Glomerular visceral epithelial cell (primary cell): ENCODE measurements at regions not wholly inside any gene's neighbourhood (a gene's known extent, or its start where the extent isn't known, plus 50 kb on each side); places are given as distances from the start of the nearest gene placed in this dataset.

Experiments used
- DNase-seq: peaks from one replicate; pipeline ENCODE4 v3.0.0-alpha.2; 2016; ENCODE audit errors: extremely low spot score

DNA sequence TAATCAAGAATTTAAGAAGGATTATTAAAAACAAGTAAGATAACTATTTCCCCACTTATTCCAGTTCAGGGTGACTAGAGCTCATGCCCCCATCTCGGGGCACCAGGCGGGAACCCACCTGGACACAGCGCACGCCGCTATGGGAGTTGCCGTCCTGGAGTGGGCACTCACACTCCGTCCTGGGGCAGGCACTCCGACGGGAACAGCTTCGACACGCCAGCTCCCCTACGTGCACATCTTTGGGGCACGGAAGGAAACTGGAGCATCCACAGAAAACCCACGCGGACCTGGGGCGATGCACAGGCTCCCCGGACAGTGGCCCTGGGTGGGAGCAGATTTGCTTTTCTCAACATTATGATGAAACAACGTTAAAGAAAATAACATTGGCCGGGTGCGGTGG is 52.0 kb upstream of the GATA5 start:
- no peak for DNase-seq

DNA sequence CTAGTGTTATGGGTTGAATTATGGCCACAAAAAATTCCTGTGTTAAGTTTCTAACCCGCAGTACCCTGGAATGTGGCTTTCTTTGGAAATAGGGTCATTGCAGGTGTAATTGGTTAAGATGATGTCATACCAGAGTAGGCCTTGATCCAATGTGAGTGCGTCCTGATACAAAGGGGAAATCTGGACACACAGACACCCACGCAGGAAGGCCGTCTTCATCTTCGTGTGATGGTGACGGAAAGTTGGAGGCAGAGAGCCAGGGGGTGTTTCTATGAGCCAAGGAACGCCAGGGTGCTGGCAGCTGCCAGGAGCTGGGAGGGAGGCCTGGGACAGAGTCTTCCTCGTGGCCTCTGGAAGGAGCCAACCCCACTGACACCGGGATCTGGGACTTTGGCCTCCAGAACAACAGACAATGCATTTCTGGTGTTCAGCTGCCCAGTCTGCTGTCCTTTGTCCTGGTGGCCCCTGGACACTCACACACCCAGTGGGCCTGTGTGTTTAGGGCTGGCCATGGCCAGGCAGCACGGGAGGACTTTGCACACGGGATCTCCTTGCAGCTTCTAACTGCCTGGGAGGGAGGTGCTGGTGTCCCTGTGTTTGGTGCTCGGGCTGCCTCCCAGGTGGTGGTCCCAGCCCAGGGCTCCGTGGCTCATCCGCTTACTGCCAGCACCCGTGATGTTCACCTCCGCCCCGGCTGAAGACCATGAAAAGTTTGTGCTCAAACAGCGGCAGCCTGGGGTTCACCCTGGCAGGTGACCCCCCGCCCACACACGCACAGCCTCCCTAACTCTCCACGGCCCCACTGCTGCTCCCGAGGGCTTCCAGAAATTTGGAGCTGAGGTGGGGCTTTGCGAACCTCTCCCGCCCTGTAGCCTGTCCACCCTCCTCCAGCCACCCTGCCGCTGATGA is 53.4 kb upstream of the GATA5 start:
- no peak for DNase-seq

DNA sequence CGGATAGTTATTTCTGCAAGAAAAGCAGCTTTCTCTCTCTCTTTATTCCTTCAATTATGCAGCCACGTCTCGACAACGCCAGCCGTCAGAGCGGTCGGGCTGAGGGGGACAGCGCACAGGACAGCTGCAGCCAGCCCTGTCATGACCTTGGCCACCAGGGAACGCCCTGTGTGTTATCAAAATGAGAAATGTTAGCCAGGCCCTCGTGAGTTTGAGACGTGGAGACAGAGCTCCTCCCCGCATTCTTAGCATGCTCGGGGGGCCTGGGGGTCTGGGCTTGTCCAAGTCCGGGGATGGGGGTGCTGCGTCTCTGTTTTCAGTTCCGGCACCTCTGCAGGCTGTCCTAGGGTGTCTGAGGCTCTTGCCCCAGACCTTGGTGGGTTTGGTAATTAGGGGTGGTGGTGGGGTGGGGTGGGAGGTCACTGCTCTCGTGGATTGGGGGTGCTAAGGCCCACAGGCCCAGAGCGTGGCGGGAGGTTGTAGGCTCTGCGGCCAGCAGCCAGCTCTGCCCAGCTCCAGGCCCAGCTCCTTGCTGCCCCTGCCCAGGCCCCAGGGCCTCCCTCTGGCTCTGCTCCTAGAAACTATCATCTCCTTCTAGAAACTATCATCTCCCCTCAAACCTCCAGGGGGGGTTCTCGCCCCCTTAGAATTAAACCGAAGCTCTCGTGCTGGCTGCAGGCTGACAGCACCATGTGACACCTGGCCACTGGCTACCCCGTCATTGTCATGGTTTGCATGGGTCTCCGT is 54.3 kb upstream of the GATA5 start:
- no peak for DNase-seq

DNA sequence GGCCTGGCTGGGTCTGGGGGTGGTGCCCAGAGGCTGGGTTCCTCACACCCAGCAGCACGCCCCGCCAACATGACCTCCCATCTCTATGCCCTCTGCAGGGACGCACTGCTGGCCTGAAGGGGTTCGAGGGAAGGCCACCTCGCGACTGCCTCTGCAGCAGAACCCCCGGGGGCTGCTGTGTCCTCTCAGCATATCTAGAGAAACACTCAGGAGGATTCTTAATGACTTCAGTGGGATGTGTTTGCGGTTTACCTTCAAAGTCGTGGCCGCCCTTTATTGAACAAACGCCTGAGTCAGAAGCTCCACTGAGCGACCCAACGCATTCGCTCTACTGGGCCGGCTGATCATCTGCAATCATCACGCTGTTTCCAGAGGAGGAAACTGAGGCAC is 54.8 kb upstream of the GATA5 start:
- DNase-seq: no peak

DNA sequence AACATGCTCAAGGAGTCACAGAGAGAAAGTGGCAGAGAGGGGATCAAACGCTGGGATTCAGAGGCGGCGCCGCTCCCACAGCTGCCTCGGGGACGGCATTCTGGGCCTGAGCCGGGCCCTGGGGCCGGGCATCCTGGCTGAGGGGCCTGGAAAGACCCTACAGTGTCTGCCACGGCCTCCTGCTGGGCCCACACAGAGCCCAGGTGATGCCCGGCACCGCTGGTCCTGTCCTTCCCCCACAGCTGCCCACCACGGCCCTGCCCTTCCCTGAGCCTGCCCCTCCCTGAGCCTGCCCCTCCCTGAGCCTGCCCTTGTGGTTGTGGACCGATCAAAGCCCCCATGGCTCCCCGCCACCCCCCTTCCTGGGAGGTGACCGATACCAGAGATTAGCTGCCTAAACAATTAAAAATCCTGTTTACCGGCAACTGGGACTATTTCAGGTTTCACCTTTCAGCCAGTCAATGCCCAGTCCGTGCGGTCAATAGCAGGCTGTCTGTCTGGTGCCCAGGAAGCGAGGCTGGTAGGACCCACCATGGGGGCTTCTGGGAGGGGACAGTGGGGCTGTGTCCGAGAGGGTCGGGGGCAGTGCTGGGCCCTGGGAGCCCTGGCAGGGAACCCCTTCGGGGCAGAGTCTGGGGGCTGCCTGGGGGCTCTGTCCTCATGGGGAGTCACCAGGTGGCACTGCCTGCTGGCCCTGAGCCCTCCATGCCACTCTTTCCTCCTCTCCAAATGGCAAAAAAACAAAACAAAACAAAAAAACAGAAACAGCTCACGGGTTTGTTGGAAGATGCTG is 55.4 kb upstream of the GATA5 start:
- no peak for DNase-seq

DNA sequence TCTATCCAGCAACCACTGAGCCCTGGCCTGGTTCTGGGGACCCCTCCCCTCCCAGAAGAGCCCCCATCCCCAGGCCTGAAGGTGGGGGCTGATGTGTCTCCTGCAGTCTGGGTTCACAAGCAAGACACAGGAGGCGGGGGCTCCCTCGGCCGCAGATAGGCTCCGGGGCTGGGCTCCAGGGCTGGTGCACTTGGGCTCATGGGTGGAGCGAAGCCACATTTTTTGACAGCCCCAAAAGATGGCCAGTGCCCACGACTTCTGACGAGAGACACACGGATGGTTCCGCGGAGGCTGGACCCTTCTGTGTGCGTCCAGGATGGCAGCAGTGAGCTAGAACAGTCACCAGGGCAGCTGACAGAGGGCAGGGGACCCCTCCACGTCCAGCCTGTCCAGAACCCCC is 57.1 kb upstream of the GATA5 start:
- DNase-seq: no peak

DNA sequence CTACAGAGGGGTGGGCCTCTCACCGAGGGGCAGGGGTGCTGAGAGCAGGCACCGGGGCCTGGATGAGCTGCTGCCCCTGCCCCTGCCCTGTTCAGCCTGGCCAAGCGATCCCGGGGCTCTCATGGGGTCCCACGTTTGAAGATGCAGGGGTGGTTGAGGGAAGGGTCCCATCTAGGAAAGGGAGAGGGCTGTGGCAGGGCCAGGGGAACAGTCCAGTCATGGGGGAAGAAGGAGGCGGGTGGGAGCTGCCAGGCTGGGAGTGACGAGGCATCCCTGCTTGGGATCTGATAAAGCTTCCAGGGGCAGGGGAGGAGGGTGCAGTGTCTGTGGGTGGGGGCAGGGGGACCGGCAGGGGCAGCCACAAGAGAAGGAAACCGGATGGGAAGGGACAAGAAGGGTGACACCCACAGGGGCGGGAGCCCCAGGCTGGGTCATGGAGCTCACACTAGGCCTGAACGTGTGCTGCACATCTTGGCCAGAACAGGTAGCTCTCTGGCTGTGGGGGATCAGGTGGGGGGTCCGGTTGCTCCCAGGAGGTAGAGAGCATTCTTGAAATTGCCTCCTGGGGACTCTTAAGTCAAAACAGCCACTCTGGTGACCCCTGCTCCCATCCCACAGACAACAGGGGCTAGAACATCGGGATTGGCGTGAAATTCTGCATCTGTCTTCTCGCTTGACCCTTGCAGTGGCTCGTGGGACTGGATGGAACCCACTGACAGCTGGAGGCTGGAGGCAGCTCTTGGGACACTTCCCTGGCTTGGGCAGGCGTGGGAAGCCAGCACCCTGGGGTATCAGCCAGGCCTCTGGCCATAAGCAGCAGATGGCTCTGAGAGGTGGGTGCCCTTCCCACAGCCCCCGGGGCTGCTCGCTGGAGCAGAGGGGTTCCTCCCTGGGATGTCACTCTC is 58.0 kb upstream of the GATA5 start:
- DNase-seq: no peak

DNA sequence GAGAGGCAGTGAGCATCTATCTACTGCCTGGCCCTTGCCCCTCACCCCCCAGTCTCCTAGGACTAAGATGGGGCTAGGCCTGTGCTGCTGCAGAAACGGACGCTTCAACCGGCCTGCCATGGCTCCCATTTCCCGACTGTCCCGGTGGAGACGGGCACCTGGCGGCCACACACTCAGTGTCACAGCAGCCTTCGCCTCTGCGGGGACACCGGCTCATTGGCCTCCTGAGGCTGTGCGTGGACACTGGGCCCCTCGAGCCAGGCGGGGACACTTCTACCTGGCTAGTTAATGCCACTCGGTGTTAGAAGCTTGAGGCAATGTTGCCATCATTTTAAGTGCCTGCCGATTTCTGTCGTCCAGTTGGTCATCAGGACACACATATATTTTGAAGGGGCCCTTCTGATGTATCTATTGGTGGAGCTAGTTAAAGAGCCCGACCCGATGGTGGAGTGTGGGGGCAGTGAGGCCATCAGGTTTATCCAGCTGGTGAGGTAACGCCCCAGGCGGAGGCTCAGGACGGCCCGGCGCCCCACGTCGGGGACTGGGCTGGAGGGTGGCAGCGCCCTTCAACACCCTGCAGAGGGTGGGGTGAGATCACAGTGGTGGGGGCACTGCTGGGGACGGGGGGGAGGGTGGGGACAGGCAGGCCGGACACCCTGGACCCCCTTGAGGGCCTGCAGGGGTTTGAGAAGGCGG is 58.9 kb upstream of the GATA5 start:
- no peak for DNase-seq

DNA sequence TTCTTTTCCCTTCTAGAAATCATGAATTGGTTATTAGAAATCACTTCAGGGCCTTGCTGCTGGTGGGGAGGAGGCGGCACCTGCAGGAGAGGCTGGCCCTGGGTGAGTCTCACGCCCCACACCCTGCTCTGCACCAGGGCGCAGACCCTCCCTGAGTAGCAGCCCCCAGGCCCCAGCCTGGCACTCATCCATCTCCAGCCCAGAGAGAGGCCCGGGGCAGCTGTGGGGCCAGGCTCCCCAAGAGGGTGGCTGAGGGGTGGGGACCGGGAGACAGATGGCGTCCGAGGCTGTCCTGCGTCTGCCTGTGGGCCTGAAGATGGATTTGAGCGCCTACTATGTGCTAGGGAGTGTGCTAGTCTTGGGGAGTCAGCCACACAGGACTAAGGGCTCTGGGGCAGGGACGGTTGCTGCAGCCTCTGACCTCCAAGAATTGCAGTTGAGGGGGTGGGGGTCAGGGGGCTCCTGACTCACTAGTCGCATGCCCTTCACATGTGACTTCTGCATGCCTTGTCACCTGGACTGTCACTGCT is 59.6 kb upstream of the GATA5 start:
- no peak for DNase-seq

DNA sequence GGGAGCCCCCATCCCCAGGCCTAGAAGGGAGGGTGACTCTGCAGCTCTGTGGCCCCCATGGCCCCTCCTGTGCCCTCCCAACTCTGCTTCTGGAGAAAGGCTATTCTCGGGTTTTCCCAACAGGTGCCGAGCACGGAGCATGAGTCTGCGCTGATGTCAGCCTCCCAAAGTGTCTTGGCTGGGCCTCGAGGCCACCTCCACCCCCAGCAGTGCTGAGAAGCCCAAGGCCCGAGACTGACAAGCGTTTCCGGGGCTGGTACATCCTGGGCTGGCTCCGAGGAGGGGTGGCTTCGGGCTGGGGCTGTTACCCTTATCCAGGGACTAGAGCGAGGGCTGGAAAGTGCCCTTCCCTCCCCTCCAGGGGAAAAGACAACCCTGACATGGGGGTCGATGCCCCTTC is 60.2 kb upstream of the GATA5 start:
- DNase-seq: no peak

DNA sequence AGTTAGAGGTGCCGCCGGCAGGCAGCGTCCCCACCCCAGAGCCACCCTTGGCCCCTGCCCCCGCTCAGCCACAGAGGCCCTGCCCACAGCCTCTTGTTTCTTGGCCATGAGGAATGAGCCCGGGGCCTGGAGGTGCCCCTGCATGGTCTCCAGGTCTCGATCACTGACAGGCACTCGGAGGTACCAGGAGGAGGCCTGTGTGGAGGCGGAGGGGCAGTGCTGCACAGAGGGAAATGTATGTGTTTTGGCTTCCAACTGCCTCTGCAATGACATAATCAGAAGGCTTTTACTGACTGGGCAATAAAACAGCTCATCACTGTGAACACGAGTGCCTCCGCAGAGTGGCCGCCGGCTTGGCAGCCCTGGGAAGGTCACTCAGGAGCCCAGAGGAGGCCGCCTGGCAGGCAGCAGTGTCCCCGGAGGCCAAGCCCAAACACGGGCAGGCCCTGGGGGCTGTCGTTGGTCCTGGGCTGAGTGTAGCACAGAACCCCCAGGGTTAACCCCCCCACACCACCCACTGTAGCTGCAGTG is 61.1 kb upstream of the GATA5 start:
- DNase-seq: no peak

DNA sequence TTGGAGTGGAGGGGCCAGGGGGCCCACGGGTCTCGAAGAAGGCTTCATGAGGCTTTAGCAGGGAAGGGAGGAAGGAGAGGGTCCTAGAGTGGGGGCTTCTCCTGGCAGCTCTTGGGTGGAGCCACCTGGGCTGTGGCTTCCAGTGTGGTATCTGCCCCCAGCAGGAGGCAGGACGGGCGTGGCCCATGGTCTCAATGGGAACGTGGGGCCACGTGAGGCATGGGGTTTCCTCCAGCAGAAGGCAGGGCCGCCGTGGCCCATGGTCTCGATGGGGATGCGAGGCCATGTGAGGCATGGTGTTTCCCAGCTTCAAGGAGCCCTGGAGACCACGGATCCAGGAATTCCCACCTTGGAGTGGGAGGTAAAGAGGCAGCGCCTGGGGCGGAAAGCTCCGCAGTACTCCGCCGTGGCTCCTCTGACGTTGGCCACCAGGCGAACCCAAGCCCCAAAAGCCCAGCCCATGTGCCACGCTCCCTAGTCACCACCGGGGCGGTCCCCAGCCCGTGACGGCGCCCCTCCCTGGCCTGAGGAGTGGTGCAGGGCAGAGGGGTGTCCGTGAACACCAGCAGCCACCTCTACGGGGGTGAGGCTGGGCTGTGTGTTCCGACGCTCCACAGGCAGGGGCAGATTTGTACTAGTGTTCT is 62.0 kb upstream of the GATA5 start:
- DNase-seq: no peak

DNA sequence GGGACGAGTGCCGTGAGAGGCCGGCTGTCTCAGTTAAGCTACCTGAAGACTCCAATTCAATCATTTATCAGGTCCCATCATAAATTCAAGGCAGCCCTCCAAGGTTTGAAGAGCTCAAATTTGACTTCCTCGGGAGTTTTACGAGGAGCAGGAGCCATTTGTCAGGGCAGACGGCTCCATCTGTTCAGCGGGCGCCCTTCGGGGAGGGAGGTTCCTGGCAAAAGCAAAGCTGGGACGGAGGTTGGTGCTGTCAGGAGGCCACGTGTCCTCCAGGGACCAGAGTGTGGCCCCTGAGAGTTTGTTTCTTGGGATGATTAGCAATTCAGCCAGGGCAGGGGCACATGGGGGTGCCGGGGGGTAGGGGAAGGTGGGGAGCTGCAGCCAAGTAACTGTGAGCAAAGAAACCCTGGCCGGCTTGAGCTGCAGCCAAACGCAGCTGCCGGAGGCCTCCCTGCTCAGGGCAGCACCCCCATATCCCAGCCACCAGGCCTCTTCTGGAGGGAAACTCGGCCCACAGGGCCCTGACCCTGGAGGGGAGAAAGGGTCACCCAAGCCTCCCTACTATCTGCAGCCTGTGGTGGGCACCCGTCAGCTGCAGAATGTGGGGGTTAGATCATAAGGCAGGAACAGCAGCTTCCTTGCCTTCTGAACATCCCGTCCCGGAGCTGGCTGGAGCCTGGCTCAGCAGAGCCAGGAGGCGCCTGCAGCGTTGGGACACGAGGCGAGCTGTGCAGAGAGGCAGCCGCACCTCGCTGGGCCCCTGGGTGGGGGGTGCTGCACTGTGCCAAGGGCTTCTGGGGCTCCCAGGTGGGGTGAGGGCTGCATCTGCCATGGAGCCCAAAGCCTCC is 63.6 kb upstream of the GATA5 start:
- no peak for DNase-seq

DNA sequence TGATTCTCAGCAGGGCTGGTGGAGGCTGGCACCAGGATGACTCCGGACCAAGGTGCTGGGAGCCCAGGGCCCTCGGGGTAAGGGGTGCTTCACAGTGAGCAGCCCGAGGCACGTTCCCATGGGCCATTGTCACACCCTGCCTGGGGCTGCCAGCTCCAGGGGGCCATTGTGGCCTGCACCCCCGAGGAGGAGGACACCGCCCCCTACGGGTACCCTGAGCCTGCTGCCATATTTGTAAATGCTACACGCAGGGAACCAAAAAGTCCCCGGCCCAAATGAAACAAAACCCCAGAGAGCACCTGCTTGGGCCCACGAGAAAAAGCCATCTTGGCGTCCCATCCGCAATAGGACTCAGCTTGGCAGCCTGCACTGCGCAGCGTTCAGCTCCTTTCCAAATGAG is 64.7 kb upstream of the GATA5 start:
- no peak for DNase-seq

DNA sequence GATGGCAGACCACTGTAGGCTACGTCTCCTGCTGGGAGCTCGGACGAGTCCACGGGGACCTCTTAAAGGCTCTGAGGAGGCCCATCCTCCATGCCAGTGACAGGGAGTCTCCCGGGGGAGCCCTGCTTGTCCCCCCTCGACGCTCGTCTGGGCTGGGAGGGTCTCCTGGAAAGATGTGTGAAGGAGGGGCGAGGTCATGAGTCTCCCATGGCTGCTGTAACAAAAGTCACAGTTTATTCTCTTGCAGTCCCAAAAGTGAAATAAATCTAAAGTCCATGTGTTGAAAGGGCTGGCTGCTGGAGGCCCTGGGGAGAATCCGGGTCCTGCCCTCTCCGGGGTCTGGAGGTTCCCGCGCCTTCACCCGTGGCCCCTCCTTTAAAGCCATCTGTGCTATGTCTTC is 67.1 kb upstream of the GATA5 start:
- no peak for DNase-seq

DNA sequence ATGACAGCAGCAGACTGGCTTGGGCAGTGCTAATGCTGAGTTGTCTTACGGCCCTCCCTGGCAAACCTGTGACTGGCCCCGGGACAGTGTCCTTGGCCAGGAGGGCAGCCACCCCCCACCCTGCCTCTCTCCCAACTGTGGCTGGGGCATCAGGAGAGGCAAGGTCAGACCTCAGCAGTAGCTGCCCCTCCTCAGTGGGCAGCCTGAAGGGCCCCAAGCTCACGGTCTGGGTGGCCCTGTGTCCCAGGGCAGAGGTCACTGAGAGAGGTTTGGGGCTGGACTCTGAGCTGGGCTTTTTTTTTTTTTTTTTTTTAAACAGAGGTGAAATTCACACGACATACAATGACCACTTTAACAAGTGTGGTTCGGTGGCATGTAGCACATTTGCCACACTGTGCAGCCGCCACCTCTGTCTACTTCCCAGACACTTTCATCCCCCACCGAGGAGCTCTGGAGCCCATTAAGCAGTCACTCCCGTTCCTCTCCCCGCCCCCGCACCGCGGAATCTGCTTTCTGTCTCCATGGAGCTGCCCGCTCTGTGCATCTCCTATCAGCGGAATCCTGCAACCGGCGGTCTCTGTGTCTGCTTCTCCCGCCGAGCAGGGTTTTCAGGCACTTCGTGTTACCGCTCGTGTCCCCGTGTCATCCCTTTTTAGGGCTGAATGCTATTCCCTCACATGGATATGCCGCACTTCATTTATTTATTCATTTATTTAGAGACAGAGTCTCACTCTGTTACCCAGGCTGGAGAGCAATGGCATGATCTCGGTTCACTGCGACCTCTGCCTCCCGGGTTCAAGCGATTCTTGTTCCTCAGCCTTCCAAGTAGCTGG is 67.9 kb upstream of the GATA5 start:
- DNase-seq: no peak

DNA sequence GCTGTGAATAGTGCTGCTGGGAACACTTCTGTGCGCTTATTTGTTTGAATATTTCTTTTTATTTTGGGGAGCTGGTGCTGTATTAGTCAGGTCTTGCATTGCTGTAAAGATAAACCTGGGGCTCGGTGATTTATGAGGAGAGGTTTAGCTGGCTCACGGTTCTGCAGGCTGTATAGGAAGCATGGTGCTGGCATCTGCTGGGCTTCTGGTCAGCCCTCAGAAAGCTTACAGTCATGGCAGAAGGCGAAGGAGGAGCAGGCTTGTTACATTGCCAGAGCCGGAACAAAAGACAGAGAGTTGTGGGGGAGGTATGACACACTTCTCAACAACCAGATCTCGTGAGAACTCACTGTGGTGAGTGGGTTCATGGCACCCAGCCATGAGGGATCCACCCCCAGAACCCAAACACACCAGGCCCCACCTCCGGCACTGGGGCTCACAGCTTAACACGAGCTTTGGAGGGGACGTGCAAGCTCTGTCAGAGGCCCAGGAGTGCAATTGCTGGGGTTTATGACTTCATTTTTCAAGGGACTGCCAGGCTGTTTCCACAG is 68.8 kb upstream of the GATA5 start:
- no peak for DNase-seq

DNA sequence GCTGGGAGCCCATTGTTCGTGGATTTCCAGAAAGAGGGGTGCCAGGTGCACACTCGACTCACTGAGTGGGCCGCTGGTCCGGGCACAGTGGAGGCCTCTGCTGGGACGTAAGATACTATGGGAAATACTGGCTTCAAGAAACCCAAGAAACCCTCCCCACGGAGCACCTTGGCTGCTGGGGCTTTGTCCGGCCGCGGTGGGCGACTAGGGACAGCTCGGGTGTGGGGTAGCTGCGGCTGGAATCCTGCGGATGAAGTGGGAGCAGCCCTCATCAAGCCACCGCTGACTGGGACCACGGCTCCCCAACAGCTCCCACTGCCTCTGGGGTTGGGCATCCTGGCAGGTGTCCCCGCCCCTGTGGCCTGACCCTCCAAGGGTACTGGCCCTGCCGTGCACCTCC is 69.5 kb upstream of the GATA5 start:
- no peak for DNase-seq
